ENCODE measurements at regions not wholly inside any gene's neighbourhood (a gene's known extent, or its start where the extent isn't known, plus 50 kb on each side); places are given as distances from the start of the nearest gene placed in this dataset.

GRCh38 chr4:189780391-189780790 lies 160.3 kb upstream of the FRG1 start:
- WGBS, 2 donors = 58 to 75% methylated on average over 5 of the region's 5 CpGs
- no peak for DNase-seq
- H3K4me3 ChIP-seq = no peak overlapping the region
- no peaks in the 10 kb centered on the region for H3K9me3 ChIP-seq
- TF ChIP-seq EP300 (IDR thresholded peaks at IDR 0.05) (no peak), POLR2A (IDR thresholded peaks at IDR 0.05) (no peak), POLR2AphosphoS5 (IDR thresholded peaks at IDR 0.05) (no peak), CTCF (IDR thresholded peaks at IDR 0.05) (no peak)
- H3K4me1 ChIP-seq = no peaks in the 10 kb centered on the region
- intact Hi-C loops (cut with DNase I) = no loop called here
- no peaks in the 10 kb centered on the region for H3K36me3 ChIP-seq
- no peaks in the 10 kb centered on the region for H3K27me3 ChIP-seq
- no peak overlapping the region for H3K27ac ChIP-seq

- H3K9me3 ChIP-seq = no peaks in the 10 kb centered on the region
- H3K4me1 ChIP-seq = no peaks in the 10 kb centered on the region
- intact Hi-C loops (cut with DNase I) = no loop called here
- H3K4me3 ChIP-seq = no peak overlapping the region
- no peak overlapping the region for H3K27ac ChIP-seq
- no peaks in the 10 kb centered on the region for H3K36me3 ChIP-seq
- no peaks in the 10 kb centered on the region for H3K27me3 ChIP-seq
- no peak for DNase-seq
- TF ChIP-seq CTCF (IDR thresholded peaks at IDR 0.05) = no peak
- no peak for TF ChIP-seq POLR2A (IDR thresholded peaks at IDR 0.05)
- no peak for TF ChIP-seq EP300 (IDR thresholded peaks at IDR 0.05)
These were observed 156.0 kb upstream of the FRG1 start for GRCh38 chr4:189784651-189785050.

GRCh38 chr4:189785257-189785656 lies 155.4 kb upstream of the FRG1 start:
- no peaks in the 10 kb centered on the region for H3K4me1 ChIP-seq
- no peaks in the 10 kb centered on the region for H3K9me3 ChIP-seq
- TF ChIP-seq POLR2AphosphoS5 (IDR thresholded peaks at IDR 0.05) (no peak), EP300 (IDR thresholded peaks at IDR 0.05) (no peak), CTCF (IDR thresholded peaks at IDR 0.05) (no peak), POLR2A (IDR thresholded peaks at IDR 0.05) (no peak)
- H3K4me3 ChIP-seq = no peak overlapping the region
- intact Hi-C loops (cut with DNase I) = no loop called here
- no peak overlapping the region for H3K27ac ChIP-seq
- no peaks in the 10 kb centered on the region for H3K36me3 ChIP-seq
- 44 to 61% methylated on average over 5 of the region's 5 CpGs for WGBS, 2 donors
- no peaks in the 10 kb centered on the region for H3K27me3 ChIP-seq
- DNase-seq = no peak

- no peak overlapping the region for H3K27ac ChIP-seq
- no peak overlapping the region for H3K4me3 ChIP-seq
- DNase-seq = no peak
- H3K4me1 ChIP-seq = no peaks in the 10 kb centered on the region
- no peaks in the 10 kb centered on the region for H3K27me3 ChIP-seq
- H3K36me3 ChIP-seq = no peaks in the 10 kb centered on the region
- TF ChIP-seq EP300 (IDR thresholded peaks at IDR 0.05) = no peak
- intact Hi-C loops (cut with DNase I) = no loop called here
- WGBS, 2 donors = 85 to 86% methylated on average over 5 of the region's 5 CpGs
- H3K9me3 ChIP-seq = no peaks in the 10 kb centered on the region
These were observed 154.2 kb upstream of the FRG1 start for GRCh38 chr4:189786447-189786846.

GRCh38 chr4:189787216-189788031 lies 153.2 kb upstream of the FRG1 start:
- no peak for DNase-seq
- intact Hi-C loops (cut with DNase I) = no loop called here
- Histone ChIP-seq H3K27ac (no peak overlapping the region), H3K27me3 (no peaks in the 10 kb centered on the region), H3K36me3 (no peaks in the 10 kb centered on the region), H3K4me3 (no peak overlapping the region), H3K4me1 (peaks cover 0 to under 1% (median 0%) of the 10 kb centered on the region in 4 donors), H3K9me3 (no peaks in the 10 kb centered on the region)
- 86 to 87% methylated on average over 19 of the region's 19 CpGs for WGBS, 2 donors
- TF ChIP-seq POLR2A (IDR thresholded peaks at IDR 0.05) = no peak
- TF ChIP-seq POLR2AphosphoS5 (IDR thresholded peaks at IDR 0.05) = no peak
